GM12878 (cell line): ENCODE measurements at regions not wholly inside any gene's neighbourhood (a gene's known extent, or its start where the extent isn't known, plus 50 kb on each side); places are given as distances from the start of the nearest gene placed in this dataset.

ENCODE experiments used
- ATAC-seq: fragments of 200-7000 bp; cut with Tn5 transposase; 3 replicates; pipeline ENCODE4 v1.9.1; 2020; ENCODE audit warnings: mild to moderate bottlenecking, moderate library complexity
- BruUV-seq: library from RNA; stranded (reverse); fragments of 400-500 nt; replicated peaks from 2 replicates; lab custom pipeline; 2021; lab: Mats Ljungman, UMichigan
- CTCF ChIA-PET: fragments of 300-600 bp; sonication (Branson Sonifier 250); formaldehyde crosslinking; extraction: SDS; loops from one replicate; lab custom pipeline; 2021; ENCODE audit warnings: inconsistent platforms; lab: Yijun Ruan, JAX
- POLR2A ChIA-PET: fragments of 350-600 bp; formaldehyde crosslinking; extraction: SDS; loops from one replicate; lab custom pipeline; 2021; ENCODE audit warnings: inconsistent platforms; lab: Charles Lee
- RAD21 ChIA-PET: fragments of 300-600 bp; sonication (Branson Sonifier 250); formaldehyde crosslinking; loops from one replicate; lab custom pipeline; 2023; ENCODE audit warnings: antibody characterized with exemption; ENCODE audit not compliant: unreplicated experiment; lab: Charles Lee
- SMC1A ChIA-PET: fragments of 300-600 bp; sonication (Branson Sonifier 250); formaldehyde crosslinking; loops from one replicate; lab custom pipeline; 2023; ENCODE audit not compliant: unreplicated experiment, uncharacterized antibody; lab: Charles Lee
- DNase-seq: peaks from one replicate; pipeline ENCODE4 v3.0.0-alpha.2; 2011; ENCODE audit warnings: low read depth, low spot score
- FAIRE-seq: peaks from 3 replicates; lab custom pipeline; 2011; peaks lifted over from hg19 to GRCh38; lab: Jason Lieb, UNC
- H2AFZ ChIP-seq: 2 replicates; pipeline ENCODE4 v1.6.0; 2011; ENCODE audit warnings: low read depth, low read length, control low read depth; ENCODE audit not compliant: control insufficient read depth
- H3K27ac ChIP-seq: 2 replicates; pipeline ENCODE4 v1.5.1; 2011; ENCODE audit warnings: control low read depth; ENCODE audit not compliant: control insufficient read depth, insufficient read depth
- H3K27me3 ChIP-seq, 2 experiments: replicated peaks in 1 of 2; 2 replicates each; pipeline versions ENCODE4 v1.6.0 to v1.6.1; 2011; ENCODE audit warnings: low read length in 1 of 2; ENCODE audit not compliant: control insufficient read depth in 2 of 2, insufficient read depth in 2 of 2
- H3K36me3 ChIP-seq, 2 experiments: 2 replicates each; pipeline ENCODE4 v1.5.1; 2011; ENCODE audit warnings: low read length in 1 of 2; ENCODE audit not compliant: control insufficient read depth in 2 of 2, insufficient read depth in 2 of 2
- H3K4me1 ChIP-seq: 2 replicates; pipeline ENCODE4 v1.6.1; 2011; ENCODE audit warnings: mild to moderate bottlenecking, low read length, moderate library complexity, mixed read lengths; ENCODE audit not compliant: control insufficient read depth, insufficient read depth
- H3K4me2 ChIP-seq: 2 replicates; pipeline ENCODE4 v1.6.0; 2011; ENCODE audit warnings: control low read depth; ENCODE audit not compliant: control insufficient read depth, insufficient read depth
- H3K4me3 ChIP-seq: fragments of 200-600 bp; sonication (generic); 2 replicates; pipeline ENCODE4 v1.5.1; 2016
- H3K79me2 ChIP-seq: 2 replicates; pipeline ENCODE4 v1.6.0; 2011; ENCODE audit warnings: low read length; ENCODE audit not compliant: control insufficient read depth, insufficient read depth
- H3K9ac ChIP-seq: 2 replicates; pipeline ENCODE4 v1.8.0; 2011; ENCODE audit warnings: low read length, control low read depth, mixed read lengths; ENCODE audit not compliant: control insufficient read depth, insufficient read depth
- H3K9me3 ChIP-seq: replicated peaks from 3 replicates; pipeline ENCODE4 v1.5.1; 2011; ENCODE audit warnings: mild to moderate bottlenecking, low read length; ENCODE audit not compliant: control insufficient read depth, insufficient read depth
- H4K20me1 ChIP-seq: 2 replicates; pipeline ENCODE4 v1.6.0; 2011; ENCODE audit not compliant: control insufficient read depth, insufficient read depth
- BCLAF1 ChIP-seq: fragments of 450-650 bp; IDR thresholded peaks from 2 replicates; pipeline ENCODE4 v1.6.1; 2017; ENCODE audit warnings: antibody characterized with exemption, mild to moderate bottlenecking, moderate library complexity
- CBX5 ChIP-seq: sonication (generic); IDR thresholded peaks from 2 replicates; pipeline ENCODE4 v1.6.1; 2016; ENCODE audit warnings: low read depth, moderate library complexity, mild to moderate bottlenecking, inconsistent platforms
- ESRRA ChIP-seq: IDR thresholded peaks from 2 replicates; pipeline ENCODE4 v1.6.1; 2012; ENCODE audit warnings: mild to moderate bottlenecking, low read length, improper control_type of control experiment
- FOXM1 ChIP-seq: IDR thresholded peaks from 2 replicates; pipeline ENCODE4 v1.6.1; 2012; ENCODE audit warnings: low read depth, mild to moderate bottlenecking, inconsistent platforms, low read length, moderate library complexity
- JUNB ChIP-seq: IDR thresholded peaks from 2 replicates; pipeline ENCODE4 v1.6.1; 2016; ENCODE audit warnings: antibody characterized with exemption, mild to moderate bottlenecking
- LARP7 ChIP-seq: fragments of 450-650 bp; IDR thresholded peaks from 2 replicates; pipeline ENCODE4 v1.6.1; 2017; ENCODE audit warnings: mild to moderate bottlenecking
- MTA3 ChIP-seq: IDR thresholded peaks from 2 replicates; pipeline ENCODE4 v1.6.1; 2012; ENCODE audit warnings: low read length, inconsistent platforms, borderline replicate concordance
- NBN ChIP-seq: fragments of 450-650 bp; IDR thresholded peaks from 2 replicates; pipeline ENCODE4 v1.6.1; 2016
- SIX5 ChIP-seq: IDR thresholded peaks from 2 replicates; pipeline ENCODE4 v1.6.1; 2011; ENCODE audit warnings: mild to moderate bottlenecking, low read depth, low read length, moderate library complexity; ENCODE audit not compliant: severe bottlenecking
- SPI1 ChIP-seq: IDR thresholded peaks from 2 replicates; pipeline ENCODE4 v1.6.1; 2011; ENCODE audit warnings: low read depth, mild to moderate bottlenecking, low read length, moderate library complexity, borderline replicate concordance; ENCODE audit not compliant: insufficient read depth
- TARDBP ChIP-seq: IDR thresholded peaks from 2 replicates; pipeline ENCODE4 v1.6.1; 2016; ENCODE audit warnings: borderline replicate concordance
- ZBED1 ChIP-seq: IDR thresholded peaks from 2 replicates; pipeline ENCODE4 v1.6.1; 2016; ENCODE audit warnings: borderline replicate concordance
- ZNF384 ChIP-seq: IDR thresholded peaks from 2 replicates; pipeline ENCODE4 v1.6.1; 2012; ENCODE audit warnings: low read depth, mild to moderate bottlenecking, low read length, improper control_type of control experiment, borderline replicate concordance
- WGBS: methylation state at CpG from one replicate; pipeline ENCODE4 v1.1.6; 2016; ENCODE audit warnings: low lambda C conversion rate; ENCODE audit not compliant: insufficient replicate concordance, insufficient coverage; ENCODE audit errors: missing lambda C conversion rate; 5-methylcytosine and 5-hydroxymethylcytosine counted together
- in situ Hi-C: fragments of 300-500 bp; cut with MboI; formaldehyde crosslinking; loops from 9 replicates; pipeline ENCODE4 v1.14.3; 2018; ENCODE audit warnings: mixed read lengths
- intact Hi-C: fragments of 100-400 bp; cut with micrococcal nuclease; formaldehyde crosslinking; loops from one replicate; pipeline ENCODE4 v1.14.2; 2022; ENCODE audit not compliant: unreplicated experiment
- TF ChIP-seq, protein P1 (sequence below): IDR thresholded peaks from 2 replicates; pipeline ENCODE4 v1.6.1; 2012; ENCODE audit warnings: low read length, inconsistent platforms

- SMC1A ChIA-PET = interaction anchor here (0.6 kb wide), 1 partner anchor 10 kb away, joined by 3 read pairs; no protein-coding TSS in a partner anchor
- RAD21 ChIA-PET = no interaction called here
- intact Hi-C loops = no loop called here
- no peaks in the 10 kb centered on the region for H3K9me3 ChIP-seq
- H3K27me3 ChIP-seq = no peaks in the 10 kb centered on the region
- no peak for DNase-seq
- H3K4me1 ChIP-seq = no peaks in the 10 kb centered on the region
- H3K4me2 ChIP-seq = no peak overlapping the region
- TF ChIP-seq SPI1 (peak; percentile 45; the same call in 1 of the 2 replicates), MTA3 (no peak)
- H3K9ac ChIP-seq = no peak overlapping the region
- in situ Hi-C loops = no loop called here
- H4K20me1 ChIP-seq = no peaks in the 10 kb centered on the region
- no peak overlapping the region for H2AFZ ChIP-seq
- ATAC-seq = peak; percentile 61
- no peaks in the 10 kb centered on the region for H3K36me3 ChIP-seq
- H3K4me3 ChIP-seq = no peak overlapping the region
- BruUV-seq = no TSS peak
- CTCF ChIA-PET = no interaction called here
- POLR2A ChIA-PET = no interaction called here
- no peaks in the 10 kb centered on the region for H3K79me2 ChIP-seq
- WGBS = 28% methylated on average over 5 of the region's 5 CpGs
- no peak for FAIRE-seq
- no peak overlapping the region for H3K27ac ChIP-seq
Measured at GRCh38 chr3:26799679-26800317, 177.2 kb downstream of the LRRC3B start.

DNA sequence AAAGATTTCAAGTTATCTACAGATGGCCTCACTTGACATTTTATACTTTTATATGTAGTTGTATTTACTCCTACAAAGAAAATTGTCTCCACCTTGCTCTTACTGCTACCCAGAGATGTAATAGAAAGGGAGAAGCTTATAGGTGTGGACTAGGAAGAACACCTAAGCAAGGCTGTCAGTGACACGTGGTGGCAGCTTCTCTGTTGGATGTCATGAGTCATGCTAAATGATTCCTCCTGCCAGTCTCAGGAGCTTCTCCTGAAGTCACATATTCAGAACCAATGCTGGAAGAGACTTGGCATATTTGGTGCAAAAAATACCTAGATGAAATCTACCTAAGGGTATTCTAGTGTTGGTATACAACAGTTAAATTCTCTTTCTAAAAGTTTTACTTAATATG, 184.7 kb downstream of the LRRC3B start:
- RAD21 ChIA-PET = no interaction called here
- TF ChIP-seq SIX5 = no peak
- no peak for TF ChIP-seq FOXM1
- no peak for TF ChIP-seq BCLAF1
- no peak for TF ChIP-seq TARDBP
- no peak for TF ChIP-seq ZNF384
- no peak for TF ChIP-seq CBX5
- no peak for TF ChIP-seq ZBED1
- no peak for TF ChIP-seq JUNB
- TF ChIP-seq NBN = no peak
- no peak for TF ChIP-seq LARP7
- TF ChIP-seq ESRRA = no peak
- TF ChIP-seq, protein P1, sequence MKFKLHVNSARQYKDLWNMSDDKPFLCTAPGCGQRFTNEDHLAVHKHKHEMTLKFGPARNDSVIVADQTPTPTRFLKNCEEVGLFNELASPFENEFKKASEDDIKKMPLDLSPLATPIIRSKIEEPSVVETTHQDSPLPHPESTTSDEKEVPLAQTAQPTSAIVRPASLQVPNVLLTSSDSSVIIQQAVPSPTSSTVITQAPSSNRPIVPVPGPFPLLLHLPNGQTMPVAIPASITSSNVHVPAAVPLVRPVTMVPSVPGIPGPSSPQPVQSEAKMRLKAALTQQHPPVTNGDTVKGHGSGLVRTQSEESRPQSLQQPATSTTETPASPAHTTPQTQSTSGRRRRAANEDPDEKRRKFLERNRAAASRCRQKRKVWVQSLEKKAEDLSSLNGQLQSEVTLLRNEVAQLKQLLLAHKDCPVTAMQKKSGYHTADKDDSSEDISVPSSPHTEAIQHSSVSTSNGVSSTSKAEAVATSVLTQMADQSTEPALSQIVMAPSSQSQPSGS = no peak
- Histone ChIP-seq H3K4me1 (no peaks in the 10 kb centered on the region), H3K9ac (no peak overlapping the region), H3K79me2 (no peaks in the 10 kb centered on the region), H3K4me3 (no peak overlapping the region), H3K27ac (no peak overlapping the region), H4K20me1 (no peaks in the 10 kb centered on the region), H3K9me3 (no peaks in the 10 kb centered on the region), H3K36me3 (no peaks in the 10 kb centered on the region), H2AFZ (no peak overlapping the region), H3K27me3 (no peaks in the 10 kb centered on the region), H3K4me2 (no peak overlapping the region)
- no TSS peak for BruUV-seq
- FAIRE-seq (no peak), DNase-seq (no peak), ATAC-seq (no peak)
- POLR2A ChIA-PET = no interaction called here
- CTCF ChIA-PET = no interaction called here
- WGBS = 0% methylated on average over 1 of the region's 1 CpG
- in situ Hi-C loops (no loop called here), intact Hi-C loops (no loop called here)
- SMC1A ChIA-PET = no interaction called here
